Femur (tissue), 1 donor: ENCODE measurements at regions not wholly inside any gene's neighbourhood (a gene's known extent, or its start where the extent isn't known, plus 50 kb on each side); places are given as distances from the start of the nearest gene placed in this dataset.

Source experiments
- DNase-seq: peaks from one replicate; pipeline ENCODE4 v3.0.0-alpha.2; 2017

DNA sequence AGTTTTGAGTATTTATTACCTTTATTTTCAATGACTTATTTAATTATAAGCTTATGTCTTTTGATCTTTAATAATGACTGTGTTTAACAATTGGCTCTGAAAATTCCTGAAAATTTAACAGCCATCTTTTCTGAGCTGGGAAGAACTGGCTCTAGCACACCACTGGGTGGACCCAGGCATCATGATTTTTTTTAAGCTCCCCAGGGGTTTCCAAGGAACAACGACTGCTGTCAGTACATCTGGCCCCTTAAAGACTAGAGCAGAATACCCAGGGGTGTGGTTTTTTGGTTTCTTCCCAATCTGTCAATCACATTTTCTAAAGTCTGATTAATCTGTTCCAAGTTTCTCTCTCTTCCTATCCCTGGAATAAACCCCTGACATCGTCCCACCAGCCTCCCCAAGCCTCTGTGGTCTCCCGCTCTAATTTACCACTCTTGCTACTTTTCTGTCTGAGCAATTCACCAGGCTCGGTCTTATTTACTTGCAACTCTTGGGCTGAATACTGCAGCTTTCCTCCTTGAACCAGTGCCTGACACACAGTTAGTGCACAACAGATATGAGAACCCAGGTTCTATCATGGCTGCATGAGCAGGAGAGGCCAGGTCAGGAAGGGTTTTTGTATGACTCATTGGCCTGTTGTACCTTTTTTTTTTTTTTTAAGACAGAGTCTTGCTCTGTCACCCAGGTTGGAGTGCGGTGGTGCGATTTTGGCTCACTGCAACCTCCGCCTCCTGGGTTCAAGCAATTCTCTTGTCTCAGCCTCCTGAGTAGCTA, 321.9 kb downstream of the ZSWIM6 start:
- DNase-seq: no peak

DNA sequence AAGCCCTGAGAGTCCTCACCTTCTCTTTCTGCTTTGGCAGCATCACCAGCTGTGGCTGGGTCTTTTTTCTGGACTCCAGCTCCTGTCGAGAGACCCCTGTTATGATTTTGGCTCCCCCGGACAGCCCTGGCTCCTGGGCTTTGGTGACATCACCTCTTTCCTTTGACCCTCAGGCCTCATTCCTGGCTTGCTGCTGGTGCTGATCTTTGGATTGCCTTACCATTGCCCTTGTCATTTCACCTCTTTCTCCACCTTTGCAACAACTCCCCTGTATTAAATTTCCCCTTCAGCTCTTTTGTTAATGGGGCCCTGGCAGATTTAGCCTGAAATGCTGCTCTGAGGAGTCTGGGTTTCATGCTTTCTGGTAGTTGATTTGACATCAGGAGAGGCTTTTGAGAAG, 322.8 kb downstream of the ZSWIM6 start:
- DNase-seq: no peak

DNA sequence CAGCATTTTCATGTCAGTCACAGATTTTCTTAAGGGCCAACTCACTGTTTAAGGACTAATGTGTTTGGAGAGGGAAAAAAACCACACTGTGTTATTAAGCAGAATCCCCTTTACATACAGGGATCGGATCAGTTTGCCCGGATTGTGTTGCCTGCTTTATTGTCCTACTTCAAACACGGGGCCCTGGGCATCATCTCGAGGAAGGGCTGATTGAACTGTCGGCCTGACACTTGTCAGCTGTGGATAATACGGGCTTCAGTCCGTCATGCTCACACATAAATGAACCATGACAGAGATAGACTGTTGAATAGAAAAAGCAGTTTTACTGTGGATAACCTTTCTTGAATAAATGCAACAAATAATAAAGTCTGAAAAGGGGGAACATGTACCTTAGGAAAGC, 325.0 kb downstream of the ZSWIM6 start:
- DNase-seq: no peak

DNA sequence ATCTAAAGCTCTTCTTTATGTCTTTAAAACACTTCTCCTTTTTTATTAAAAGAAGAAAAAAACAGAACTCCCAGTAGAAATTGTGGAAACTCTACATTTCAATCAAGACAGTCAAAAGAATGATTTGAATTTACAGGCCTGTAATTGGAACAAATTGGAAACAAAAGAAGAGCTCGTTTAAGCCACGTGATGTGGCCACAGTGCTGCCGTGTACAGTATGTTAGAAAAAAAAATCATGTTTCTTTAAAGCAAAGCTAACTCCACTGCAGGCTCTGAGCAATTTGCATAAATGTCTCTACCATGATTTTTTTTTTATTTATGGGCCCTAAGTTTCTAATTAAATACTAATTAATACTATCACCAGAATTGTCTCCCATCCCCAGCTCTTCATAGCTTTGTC, 325.6 kb downstream of the ZSWIM6 start:
- DNase-seq: no peak

DNA sequence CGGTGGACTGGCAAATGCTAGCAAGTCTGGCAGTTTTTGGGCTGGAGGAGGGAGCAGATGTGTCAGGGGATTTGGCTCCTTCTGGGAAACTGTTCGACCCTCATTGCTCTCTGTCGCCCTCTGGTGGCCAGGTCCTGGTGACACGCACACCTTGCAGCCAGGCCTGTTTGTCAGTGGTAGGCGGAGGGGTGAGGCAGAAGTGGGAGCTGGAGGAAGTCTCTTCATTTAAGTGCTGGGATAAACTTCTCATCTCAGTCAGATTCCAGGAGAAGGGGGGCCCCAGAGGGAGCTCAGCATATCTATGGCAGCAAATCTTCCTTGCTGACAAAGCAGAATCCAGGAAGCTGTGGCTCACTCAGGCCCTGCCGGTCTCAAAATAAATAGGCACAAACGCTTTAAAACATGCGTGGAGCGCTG, 326.5 kb downstream of the ZSWIM6 start:
- DNase-seq: peak; percentile 77

DNA sequence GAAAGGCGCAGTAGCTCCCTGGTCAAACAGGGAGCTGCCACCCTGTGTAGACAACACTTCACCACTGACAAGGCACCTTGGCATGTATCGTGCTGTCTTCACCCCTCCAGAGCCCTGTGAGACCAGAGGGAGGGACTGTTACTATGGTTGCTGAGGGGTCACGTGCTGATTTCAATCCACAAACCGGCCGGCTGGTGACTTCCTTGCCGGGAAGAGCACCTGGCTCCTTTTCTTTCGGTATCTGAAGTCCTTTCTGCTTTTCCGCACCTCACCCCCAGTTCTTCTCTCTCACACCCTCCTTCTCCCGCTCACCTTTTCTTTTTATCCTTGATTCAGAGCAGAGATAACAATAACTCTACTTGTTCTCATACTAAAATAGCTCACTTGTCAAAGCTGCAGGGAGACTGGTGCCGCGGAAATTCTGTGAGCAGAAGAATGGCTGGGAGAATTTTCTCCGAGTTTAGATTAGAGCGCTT, 327.2 kb downstream of the ZSWIM6 start:
- no peak for DNase-seq

DNA sequence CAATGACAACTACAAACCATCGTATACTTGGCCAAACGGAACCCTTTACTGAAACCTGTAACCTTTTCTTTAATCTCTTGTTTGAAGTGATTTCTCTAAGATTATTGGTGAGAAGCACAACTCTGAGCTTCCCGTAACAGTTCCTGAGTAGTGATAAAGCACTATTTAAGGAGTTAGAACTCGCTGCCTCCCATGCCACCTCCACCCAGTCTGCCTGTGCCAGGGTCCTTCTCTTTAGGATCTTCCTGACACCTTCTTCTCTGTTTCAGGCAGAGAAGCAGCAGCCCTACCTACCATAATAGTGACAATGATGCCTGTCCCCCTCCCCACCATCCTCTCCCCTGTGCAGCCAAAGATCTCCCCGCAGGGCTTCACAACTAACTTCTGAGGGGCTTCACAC, 330.6 kb downstream of the ZSWIM6 start:
- DNase-seq: no peak

DNA sequence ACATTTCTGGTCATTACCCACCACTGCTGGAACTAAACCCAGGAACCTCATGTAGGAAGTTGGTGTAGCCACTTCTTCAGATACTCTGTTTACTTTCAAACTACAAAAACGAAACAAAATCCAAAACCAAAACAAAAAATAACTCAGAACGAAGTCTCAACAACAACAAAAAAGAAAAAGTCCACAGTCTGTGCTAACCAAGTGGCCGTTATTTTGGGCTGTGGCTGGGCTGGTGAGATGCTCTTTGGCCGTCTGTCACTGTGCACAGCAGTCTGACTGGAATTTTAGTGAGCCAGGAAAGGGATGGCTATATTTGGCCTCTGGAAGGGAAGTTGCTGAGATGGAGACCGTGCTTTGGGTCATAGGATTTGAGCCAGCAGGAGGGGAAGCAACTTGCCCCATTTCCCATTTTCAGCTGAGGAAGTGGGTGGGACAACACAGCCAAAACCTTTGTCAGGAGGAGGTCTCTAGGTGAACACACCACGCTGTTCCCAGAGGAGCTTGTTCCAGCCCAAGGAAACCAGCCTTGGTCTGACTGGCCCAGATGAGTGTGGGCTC, 334.1 kb downstream of the ZSWIM6 start:
- peak; percentile 43 for DNase-seq

DNA sequence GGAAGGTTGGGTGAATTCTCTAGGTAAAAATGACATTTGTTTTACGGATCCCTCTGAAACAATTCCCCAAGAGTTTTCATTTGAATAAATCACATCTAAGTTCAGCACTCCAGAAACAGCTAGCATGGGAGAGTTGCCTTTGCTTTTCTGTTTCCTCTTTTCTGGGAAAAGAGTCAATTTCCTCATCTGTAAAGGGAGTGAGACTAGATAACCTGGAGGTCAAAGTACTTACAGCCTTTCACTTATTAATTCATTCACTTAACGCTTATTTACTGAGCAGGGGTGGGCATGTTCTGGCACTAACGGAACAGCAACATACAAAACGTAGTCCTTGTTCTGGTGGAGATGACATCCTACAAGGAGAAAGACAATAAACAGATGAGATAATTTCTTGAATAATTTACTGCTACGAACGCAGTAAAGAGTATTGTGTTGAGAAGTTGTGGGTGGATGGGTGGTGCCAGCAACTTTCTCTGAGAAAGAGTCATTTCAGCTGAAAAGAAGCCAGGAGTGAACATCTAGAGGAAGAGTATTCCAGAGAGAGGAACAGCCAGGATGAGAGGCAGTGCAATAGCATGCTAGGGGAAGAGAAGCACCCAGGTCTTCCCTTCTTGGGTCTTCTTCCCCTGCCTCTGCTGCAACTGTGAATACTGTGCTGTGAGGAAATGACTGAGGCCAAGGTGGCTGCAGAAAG, 335.6 kb downstream of the ZSWIM6 start:
- no peak for DNase-seq

DNA sequence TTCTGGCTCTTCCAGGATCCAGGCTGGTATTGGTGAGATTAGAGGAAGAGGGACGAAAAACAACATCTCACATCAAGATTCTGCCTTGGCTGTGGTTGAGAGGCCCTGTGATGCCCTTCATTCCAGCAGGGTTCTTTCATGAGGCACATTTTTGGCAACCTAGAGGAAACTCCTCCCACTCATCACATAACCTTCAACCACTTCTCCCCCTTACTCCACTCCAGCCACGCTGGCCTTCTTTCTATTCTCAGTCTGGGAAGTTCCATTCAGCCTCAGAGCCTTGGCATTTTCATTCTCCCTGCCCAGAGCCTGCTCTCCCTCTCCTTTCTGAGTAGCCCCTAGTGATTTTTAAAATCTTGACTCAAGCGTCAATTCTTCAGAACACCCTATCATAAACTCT, 337.5 kb downstream of the ZSWIM6 start:
- DNase-seq: no peak

DNA sequence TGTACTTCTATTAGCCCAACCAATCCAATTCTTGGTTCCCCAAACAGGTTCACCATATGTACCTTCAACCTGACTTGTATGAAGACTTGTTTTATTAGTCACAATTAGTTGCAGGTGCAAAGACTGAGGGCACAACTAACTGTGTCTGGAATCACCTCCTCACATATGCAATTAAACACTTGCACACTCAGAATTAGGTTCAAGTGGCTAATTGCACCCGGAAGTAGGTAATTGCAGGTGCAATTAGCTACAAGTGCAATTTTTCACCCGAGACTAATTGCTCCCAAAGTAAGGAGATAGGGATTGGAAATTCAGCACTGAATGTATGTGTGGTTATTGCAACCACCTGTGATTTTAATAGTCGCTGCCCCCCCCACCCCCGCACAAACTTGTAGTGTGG, 338.9 kb downstream of the ZSWIM6 start:
- no peak for DNase-seq

DNA sequence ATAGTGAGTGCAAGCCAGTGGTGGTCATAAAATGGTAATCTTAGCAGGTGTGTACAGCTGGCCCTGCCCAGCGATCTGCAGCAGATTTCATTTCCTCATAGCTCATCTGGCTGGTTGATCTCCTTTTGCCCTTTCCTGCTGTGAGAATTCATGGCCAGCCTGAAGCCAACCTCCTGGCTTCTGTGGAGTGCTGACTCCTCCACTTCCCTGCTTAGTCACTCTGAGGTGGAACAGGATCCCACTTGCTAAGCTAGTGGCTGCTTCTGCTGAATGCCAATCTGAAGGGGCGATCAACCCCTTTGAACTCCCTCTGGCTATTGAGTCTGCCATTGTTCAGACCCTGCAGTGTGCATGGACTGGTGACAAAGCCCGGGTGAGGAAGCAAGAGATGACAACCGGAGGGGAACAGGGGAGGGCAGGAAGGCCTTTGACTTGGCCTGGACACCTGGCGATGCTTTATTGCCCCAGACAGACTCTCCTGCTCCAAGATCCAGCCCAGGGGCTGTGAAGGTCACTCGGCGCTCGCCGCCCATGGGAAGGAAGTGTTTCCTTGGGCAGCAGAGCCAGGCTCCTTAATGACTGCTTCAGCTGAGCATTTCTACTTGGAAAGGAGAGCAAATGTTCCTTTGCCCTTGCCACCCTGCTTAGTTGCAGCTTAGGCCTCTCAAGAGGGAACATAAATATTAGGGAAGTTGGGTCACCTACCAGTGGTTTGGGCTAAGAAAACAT, 341.1 kb downstream of the ZSWIM6 start:
- peak; percentile 37 for DNase-seq

DNA sequence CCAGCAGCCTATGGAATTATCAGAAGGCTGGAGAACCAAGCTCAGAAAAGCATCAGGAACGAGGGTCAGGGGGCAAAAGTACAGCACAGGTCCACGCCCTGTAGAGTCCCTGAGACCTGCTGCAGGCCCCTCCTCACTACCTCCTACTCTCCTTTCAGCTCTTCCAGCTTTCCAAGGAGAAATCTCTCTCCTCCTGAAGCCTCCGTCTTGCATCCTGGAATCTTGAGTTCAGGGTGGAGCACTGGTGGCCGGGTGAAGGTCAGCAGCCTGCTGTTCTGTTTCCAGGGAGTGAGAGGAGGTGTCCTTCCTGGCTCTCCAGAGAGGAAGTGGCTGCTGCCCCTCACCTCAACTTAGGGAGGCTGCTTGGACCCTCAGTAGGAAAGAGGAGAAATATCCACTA, 342.3 kb downstream of the ZSWIM6 start:
- no peak for DNase-seq

DNA sequence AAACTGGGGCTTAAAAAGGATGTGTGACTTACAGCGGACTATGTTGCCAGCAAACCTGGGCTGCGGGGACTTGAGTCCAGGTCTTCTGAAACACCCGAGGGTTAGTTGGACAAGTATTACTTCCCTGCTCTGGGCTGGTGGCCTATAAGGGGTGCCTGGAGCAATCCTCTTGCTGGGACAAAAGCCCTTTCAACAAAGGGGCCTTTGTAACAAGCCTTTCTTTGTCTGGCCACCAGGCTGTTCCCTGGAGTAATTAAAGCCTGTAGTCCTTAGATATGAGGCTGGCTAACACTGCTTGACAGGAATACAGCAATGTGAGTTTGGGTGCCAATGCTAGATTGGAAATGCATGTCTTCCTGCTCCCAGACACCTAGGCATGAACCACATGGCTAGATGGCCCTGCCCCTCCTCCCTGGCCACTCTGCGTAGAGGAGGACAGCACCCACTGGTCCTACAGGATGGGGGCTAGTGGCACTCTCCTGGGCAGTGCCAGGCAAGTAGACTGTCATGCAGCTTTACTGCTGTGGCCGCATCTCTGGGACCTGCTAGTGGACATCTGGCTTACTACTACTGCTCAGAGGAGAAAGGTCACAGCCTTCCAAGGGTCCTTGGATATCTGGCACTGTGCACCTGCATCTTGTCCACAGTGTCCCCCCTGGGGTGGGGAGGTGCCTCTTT, 343.1 kb downstream of the ZSWIM6 start:
- no peak for DNase-seq

DNA sequence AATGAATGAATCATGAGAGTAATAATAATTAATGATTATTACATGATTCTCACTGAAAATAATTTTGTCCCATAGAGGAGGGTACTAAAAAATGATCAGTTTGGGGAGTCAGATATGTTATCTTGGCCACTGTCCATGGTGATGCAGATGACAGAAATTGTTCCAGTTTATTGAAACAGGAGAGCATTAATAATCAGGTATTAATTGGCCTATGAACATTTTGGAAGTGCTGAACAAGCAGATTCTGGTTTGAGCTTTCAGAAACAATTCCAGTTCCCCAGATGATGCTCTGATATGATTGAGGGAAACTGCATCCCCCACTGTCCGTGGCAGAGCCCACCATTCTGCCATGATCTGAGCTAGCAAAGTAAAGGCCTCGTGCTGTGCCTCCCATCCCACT, 345.2 kb downstream of the ZSWIM6 start:
- no peak for DNase-seq

DNA sequence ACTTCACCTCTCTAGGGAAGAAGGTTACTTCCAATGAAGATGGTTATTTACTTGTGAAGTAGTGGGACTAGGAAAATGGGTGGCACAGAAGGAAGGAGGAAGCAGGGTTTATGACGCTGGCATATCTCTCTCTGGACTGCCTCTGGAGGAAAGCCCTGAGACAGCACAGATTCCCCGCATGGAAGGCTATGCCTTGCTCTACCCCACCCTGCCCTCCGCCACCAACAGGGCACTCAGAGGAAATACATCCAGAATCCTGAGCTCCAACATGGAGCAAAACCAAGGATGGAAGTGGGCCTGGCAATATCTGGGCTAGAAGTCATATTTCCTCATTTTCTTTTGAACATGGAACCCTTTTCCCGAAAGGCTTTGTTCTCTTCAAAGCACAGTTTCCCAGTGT, 346.9 kb downstream of the ZSWIM6 start:
- no peak for DNase-seq

DNA sequence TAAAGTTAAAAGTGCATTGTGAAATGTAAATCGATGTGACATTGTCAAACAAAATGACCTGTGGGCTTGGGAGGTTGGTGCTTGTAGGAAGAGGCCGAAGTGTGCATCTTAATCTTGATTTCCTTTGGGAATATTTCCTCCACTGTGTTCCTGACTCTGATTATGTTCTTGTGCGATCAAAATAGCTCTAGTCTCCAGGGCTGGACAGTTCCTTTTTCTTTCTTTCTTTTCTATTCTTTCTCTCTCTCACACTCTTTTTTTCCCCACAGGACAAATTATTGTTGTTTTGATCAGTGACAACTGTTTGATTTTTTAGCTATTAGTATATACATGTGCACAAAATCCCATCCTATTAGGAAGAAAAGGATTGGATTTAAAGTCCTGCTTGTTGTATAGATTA, 347.5 kb downstream of the ZSWIM6 start:
- DNase-seq: no peak

DNA sequence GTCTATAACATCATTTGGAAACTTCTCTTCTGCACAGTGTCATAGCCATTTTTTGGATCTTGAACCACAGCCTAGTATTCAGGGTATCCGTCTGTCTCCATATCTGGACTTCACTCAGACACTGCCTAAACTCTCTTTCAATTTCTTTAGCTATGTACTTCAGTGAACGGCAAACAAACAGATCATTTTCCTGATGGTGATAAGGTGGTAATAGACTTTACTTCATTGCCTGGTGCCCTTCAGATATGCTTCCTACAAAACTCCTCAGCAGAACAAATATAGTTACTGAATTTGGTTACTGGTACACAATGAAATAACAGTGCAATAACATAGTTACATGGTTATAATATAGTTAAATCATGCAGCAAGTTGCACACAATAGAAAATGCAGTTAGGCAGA, 348.2 kb downstream of the ZSWIM6 start:
- DNase-seq: no peak

DNA sequence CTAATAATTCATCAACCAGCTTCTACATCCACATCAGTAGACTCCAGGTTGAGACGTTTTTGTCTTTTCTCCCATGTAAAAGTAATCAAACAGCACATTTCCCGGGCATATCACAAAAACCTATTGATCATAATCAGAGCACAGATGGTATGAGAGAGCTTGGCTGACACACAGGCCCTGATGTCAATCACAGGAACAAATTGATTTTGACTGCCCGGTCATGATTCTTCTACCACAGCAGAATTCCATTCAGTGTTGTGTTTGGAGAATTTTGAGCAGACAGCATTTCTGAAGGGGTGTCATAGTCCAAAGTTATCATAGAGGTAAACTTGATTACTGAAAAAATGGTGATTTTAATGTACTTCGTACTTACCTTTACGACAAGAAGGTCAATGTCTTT, 351.1 kb downstream of the ZSWIM6 start:
- no peak for DNase-seq

DNA sequence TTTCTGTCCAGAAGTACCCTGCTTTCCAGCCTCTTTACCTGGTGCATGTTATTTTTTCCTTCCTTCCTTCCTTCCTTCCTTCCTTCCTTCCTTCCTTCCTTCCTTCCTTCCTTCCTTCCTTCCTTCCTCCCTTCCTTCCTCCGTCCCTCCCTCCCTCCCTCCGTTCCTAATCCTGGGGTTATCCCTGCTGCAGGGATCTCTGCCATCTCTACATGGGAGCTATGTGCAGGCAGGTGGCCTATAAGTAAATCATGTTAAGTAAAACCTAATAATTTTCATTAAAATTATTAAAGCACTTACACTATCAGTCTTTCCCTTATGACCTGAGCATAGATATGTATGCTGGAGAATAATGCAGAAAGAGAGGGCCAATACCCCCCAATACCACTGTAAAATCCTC, 351.9 kb downstream of the ZSWIM6 start:
- DNase-seq: no peak

DNA sequence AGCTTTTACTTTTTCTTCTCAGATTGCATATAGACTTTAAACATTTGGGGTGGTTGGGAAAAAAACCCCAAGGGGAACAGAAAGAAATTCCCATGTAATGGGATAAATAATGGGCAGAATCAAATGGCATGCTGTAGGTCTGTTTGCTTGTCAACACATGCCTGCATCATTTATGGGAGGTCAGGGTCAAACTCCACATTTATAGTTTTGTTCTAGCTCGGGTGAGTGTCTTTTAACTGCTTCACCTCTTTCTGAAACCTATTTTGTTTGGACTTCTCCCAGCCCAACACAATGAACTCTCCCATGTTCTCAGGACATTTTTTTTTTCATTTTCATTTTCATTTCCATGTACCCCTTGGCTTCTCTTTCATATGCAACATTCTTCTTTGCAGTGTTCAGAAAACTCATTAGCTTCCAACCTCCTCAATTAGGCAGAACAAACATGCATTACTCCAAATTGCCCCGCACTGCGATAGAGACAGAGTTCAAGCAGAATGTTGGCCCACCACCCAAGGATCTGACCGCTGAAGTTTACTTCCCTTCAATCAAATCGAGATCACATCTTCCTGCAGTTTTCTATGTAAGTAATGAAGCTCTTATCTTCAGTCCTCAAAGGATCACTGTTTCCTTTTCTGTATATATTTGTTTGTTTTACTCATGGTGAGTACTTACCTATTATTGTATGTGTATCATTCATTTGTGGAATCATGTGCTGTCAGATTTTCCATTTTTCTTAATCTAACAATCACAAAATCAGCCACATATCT, 354.6 kb downstream of the ZSWIM6 start:
- no peak for DNase-seq

DNA sequence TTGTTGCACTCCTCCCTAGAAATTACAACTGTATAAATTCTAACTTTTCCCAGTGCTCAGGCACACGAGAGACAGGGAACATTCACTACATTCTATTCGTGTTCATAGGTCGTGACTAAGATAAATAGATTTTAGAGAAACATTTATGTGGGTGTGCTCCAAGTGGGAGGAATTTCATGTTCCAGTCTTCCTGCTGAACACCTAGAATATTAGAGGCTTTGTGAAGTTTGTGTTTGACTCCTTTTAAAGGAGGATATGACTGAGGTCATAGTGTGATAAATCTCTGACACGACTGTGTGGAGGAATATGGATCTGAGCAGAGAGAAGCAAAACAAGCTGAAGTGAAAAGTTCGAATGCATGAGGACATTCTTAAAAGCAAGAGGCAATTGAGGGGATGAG, 355.3 kb downstream of the ZSWIM6 start:
- DNase-seq: no peak
